ENCODE measurements at regions not wholly inside any gene's neighbourhood (a gene's known extent, or its start where the extent isn't known, plus 50 kb on each side); places are given as distances from the start of the nearest gene placed in this dataset.

GRCh38 chr13:59348617-59349016 lies 815.1 kb downstream of the DIAPH3 start:
- Histone ChIP-seq H3K27ac (ENCODE audit: control insufficient read depth, insufficient read depth) (no peak overlapping the region), H2AFZ (ENCODE audit: control insufficient read depth, low read depth, low read length) (no peak overlapping the region), H3K9me3 (replicated peaks; ENCODE audit: control insufficient read depth, insufficient read depth, low read length) (no peaks in the 10 kb centered on the region), H3K9ac (ENCODE audit: control insufficient read depth, insufficient read depth, low read length) (no peak overlapping the region), H3K4me3 (no peak overlapping the region), H3K36me3 (ENCODE audit: control insufficient read depth in 2 of 2, insufficient read depth in 2 of 2, low read length in 1 of 2) (no peaks in the 10 kb centered on the region), H3K79me2 (ENCODE audit: control insufficient read depth, insufficient read depth, low read length) (no peaks in the 10 kb centered on the region), H4K20me1 (ENCODE audit: control insufficient read depth, insufficient read depth) (no peaks in the 10 kb centered on the region), H3K27me3 (replicated peaks in 1 of 2; ENCODE audit: control insufficient read depth in 2 of 2, insufficient read depth in 2 of 2, low read length in 1 of 2) (no peaks in the 10 kb centered on the region), H3K4me2 (ENCODE audit: control insufficient read depth, insufficient read depth) (no peak overlapping the region), H3K4me1 (ENCODE audit: control insufficient read depth, insufficient read depth, low read length) (no peaks in the 10 kb centered on the region)
- SMC1A ChIA-PET (ENCODE audit: uncharacterized antibody, unreplicated experiment): no interaction called here
- BruUV-seq (replicated peaks): no TSS peak
- DNase-seq (ENCODE audit: low read depth, low spot score) (no peak), ATAC-seq (no peak), FAIRE-seq (no peak)
- WGBS (ENCODE audit: insufficient coverage, insufficient replicate concordance, low lambda C conversion rate, missing lambda C conversion rate): 0% methylated on average over 1 of the region's 1 CpG
- intact Hi-C loops (cut with micrococcal nuclease; ENCODE audit: unreplicated experiment): no loop called here
- TF ChIP-seq EED (IDR thresholded peaks at IDR 0.05; ENCODE audit: low read depth): no peak
- no peak for TF ChIP-seq ZNF217 (IDR thresholded peaks at IDR 0.05)
- no peak for TF ChIP-seq SUZ12 (IDR thresholded peaks at IDR 0.05; ENCODE audit: unreplicated experiment)
- TF ChIP-seq HDAC6 (IDR thresholded peaks at IDR 0.05; ENCODE audit: unreplicated experiment): no peak
- TF ChIP-seq PAX8 (IDR thresholded peaks at IDR 0.05): no peak
- TF ChIP-seq NR2C2 (IDR thresholded peaks at IDR 0.05; ENCODE audit: borderline replicate concordance, control insufficient read depth, insufficient read length, low read depth): no peak
- TF ChIP-seq RAD21 (IDR thresholded peaks at IDR 0.05; ENCODE audit: insufficient read depth, low read depth, low read length): no peak
- no peak for TF ChIP-seq CEBPB (IDR thresholded peaks at IDR 0.05; ENCODE audit: borderline replicate concordance in 1 of 2, low read depth in 2 of 2, low read length in 2 of 2)
- TF ChIP-seq PBX3 (IDR thresholded peaks at IDR 0.05; ENCODE audit: insufficient replicate concordance, low read depth, low read length): no peak
- TF ChIP-seq FOXM1 (IDR thresholded peaks at IDR 0.05; ENCODE audit: low read depth, low read length): no peak
- in situ Hi-C loops (cut with MboI): no loop called here
- POLR2A ChIA-PET: no interaction called here
- CTCF ChIA-PET: no interaction called here
- RAD21 ChIA-PET (ENCODE audit: unreplicated experiment): no interaction called here
